Naive thymus-derived CD4-positive, alpha-beta T cell (primary cell): ENCODE measurements at regions not wholly inside any gene's neighbourhood (a gene's known extent, or its start where the extent isn't known, plus 50 kb on each side); places are given as distances from the start of the nearest gene placed in this dataset.

Source experiments
- ATAC-seq: fragments of 150-1000 bp; cut with Tn5 transposase; 2 replicates; pipeline ENCODE4 v1.10.0; 2021; ENCODE audit warnings: mild to moderate bottlenecking, moderate library complexity
- CTCF ChIA-PET: fragments of 350-600 bp; sonication (Branson Sonifier 250); formaldehyde crosslinking; loops from one replicate; lab custom pipeline; 2021; ENCODE audit warnings: antibody characterized with exemption; lab: Charles Lee
- POLR2A ChIA-PET: fragments of 350-600 bp; sonication (Branson Sonifier 250); formaldehyde crosslinking; loops from one replicate; lab custom pipeline; 2021; ENCODE audit warnings: antibody characterized with exemption, inconsistent platforms; lab: Charles Lee
- DNase-seq, 9 donors: peaks; one replicate each; pipeline versions ENCODE4 v3.0.0 to v3.0.0-alpha.2; 2020 to 2022; ENCODE audit warnings: mixed read lengths in 1 of 9
- H3K27ac ChIP-seq: one replicate; pipeline ENCODE4 v1.7.0; 2013; ENCODE audit warnings: mild to moderate bottlenecking, low read depth, low read length, moderate library complexity
- H3K27me3 ChIP-seq, 2 donors: one replicate each; pipeline ENCODE4 v1.7.0; 2013; ENCODE audit warnings: low read length in 2 of 2, mild to moderate bottlenecking in 2 of 2, moderate library complexity in 2 of 2; ENCODE audit not compliant: control insufficient read depth in 2 of 2, insufficient read depth in 2 of 2
- H3K36me3 ChIP-seq, 3 experiments: 1 replicate in 2 of 3; 2 replicates in 1 of 3; pipeline ENCODE4 v1.7.0; 2013; ENCODE audit warnings: low read length in 3 of 3, mild to moderate bottlenecking in 3 of 3, moderate library complexity in 1 of 3; ENCODE audit not compliant: insufficient read depth in 3 of 3, control insufficient read depth in 2 of 3
- H3K4me1 ChIP-seq, 2 donors: one replicate each; pipeline ENCODE4 v1.7.0; 2013; ENCODE audit warnings: low read length in 2 of 2, mild to moderate bottlenecking in 2 of 2, moderate library complexity in 1 of 2; ENCODE audit not compliant: control insufficient read depth in 2 of 2, insufficient read depth in 2 of 2
- H3K4me3 ChIP-seq: 2 replicates; pipeline ENCODE4 v1.7.0; 2013; ENCODE audit warnings: mild to moderate bottlenecking, low read length
- H3K9me3 ChIP-seq, 3 experiments: 1 replicate in 2 of 3; 2 replicates in 1 of 3; pipeline ENCODE4 v1.7.0; 2013; ENCODE audit warnings: low read length in 3 of 3; ENCODE audit not compliant: control insufficient read depth in 2 of 3
- H3K27ac Mint-ChIP-seq, 9 donors: one replicate each; pipeline ENCODE4 v1.8.0; 2020 to 2022; ENCODE audit warnings: mixed read lengths in 9 of 9, mild to moderate bottlenecking in 8 of 9, moderate library complexity in 5 of 9, inconsistent platforms in 2 of 9
- H3K27me3 Mint-ChIP-seq, 5 donors: one replicate each; pipeline ENCODE4 v1.8.0; 2021 to 2022; ENCODE audit warnings: mixed read lengths in 5 of 5, mild to moderate bottlenecking in 1 of 5
- H3K36me3 Mint-ChIP-seq, 5 donors: one replicate each; pipeline ENCODE4 v1.8.0; 2020 to 2022; ENCODE audit warnings: mixed read lengths in 5 of 5, mild to moderate bottlenecking in 3 of 5, inconsistent platforms in 1 of 5
- H3K4me1 Mint-ChIP-seq, 7 donors: one replicate each; pipeline ENCODE4 v1.8.0; 2020 to 2022; ENCODE audit warnings: mixed read lengths in 7 of 7, mild to moderate bottlenecking in 3 of 7, inconsistent platforms in 1 of 7
- H3K4me3 Mint-ChIP-seq, 10 donors: one replicate each; pipeline ENCODE4 v1.8.0; 2020 to 2022; ENCODE audit warnings: mild to moderate bottlenecking in 10 of 10, mixed read lengths in 10 of 10, moderate library complexity in 6 of 10, inconsistent platforms in 2 of 10
- H3K9me3 Mint-ChIP-seq, 11 donors: one replicate each; pipeline ENCODE4 v1.8.0; 2020 to 2022; ENCODE audit warnings: mixed read lengths in 11 of 11, mild to moderate bottlenecking in 4 of 11, inconsistent platforms in 1 of 11, moderate library complexity in 1 of 11
- intact Hi-C, 2 donors: fragments of 100-400 bp; cut with micrococcal nuclease; formaldehyde crosslinking; loops; one replicate each; pipeline ENCODE4 v1.15.1; 2023

DNA sequence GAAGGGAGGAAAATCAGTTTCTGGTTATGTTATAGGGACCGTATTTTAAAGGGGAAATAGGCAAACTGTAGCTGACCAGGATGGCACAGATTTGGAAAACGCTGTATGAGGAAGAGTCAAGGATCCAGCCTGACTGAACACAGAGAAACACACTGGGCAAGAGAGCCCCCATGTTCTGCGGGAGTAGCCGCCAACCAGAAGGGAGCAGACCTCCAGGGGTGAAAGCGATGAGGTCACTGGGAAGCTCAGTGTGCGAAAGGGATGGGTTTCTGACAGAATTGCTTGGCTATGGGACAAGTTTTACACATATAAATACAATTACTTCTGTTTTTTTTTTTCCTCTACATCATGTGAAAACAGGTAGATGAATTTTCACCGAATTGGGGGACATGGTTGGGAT, 291.6 kb upstream of the PODXL start:
- Histone ChIP-seq H3K27ac (no peak overlapping the region), H3K27me3 (no peaks in the 10 kb centered on the region), H3K9me3 (no peaks in the 10 kb centered on the region), H3K4me1 (no peaks in the 10 kb centered on the region), H3K4me3 (no peak overlapping the region), H3K36me3 (no peaks in the 10 kb centered on the region)
- no peak for ATAC-seq
- CTCF ChIA-PET = no interaction called here
- H3K4me1 Mint-ChIP-seq = no peaks in the 10 kb centered on the region
- no peak overlapping the region for H3K27ac Mint-ChIP-seq
- no peak overlapping the region for H3K4me3 Mint-ChIP-seq
- POLR2A ChIA-PET = no interaction called here
- H3K27me3 Mint-ChIP-seq = peaks cover 0 to 41% (median 23%) of the 10 kb centered on the region in 5 donors
- no peak for DNase-seq
- no peaks in the 10 kb centered on the region for H3K36me3 Mint-ChIP-seq
- peaks cover 0 to 6% (median 0%) of the 10 kb centered on the region in 11 donors for H3K9me3 Mint-ChIP-seq
- intact Hi-C loops = no loop called here

DNA sequence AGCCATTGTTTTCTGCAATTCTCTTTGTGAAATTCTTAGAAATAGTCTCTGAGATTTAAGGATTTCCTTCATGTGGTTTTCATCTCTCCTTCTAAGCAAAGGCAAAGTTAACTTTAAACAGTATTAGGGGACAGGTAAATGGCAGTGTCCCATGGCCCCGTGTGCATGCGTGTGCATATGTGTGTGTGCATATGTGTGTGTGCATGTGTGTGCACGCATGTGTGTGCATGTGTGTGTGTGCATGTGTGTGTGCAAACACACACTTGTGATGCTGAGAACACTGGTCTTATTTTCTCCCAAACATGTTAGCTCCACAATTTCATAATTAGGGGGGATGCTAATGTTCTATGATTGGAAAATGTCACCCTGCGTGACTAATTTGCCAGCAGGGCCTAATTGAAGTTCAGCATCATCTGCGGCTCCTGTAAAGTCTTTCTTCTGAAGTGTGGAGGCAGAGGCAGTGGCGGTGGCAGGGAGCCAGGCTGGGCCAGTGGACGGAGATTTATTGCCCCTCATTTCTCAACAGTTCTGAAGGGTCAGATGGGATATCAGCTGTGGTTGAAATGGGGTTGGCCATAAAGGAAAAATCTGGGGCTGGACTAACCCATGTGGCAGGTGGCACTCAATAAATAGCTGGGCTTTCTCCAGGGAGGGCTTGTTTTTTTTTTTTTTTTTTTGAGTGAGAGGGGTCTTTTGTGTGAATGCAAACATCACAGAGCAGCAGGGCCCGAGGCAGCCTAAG, 289.3 kb upstream of the PODXL start:
- DNase-seq (no peak), ATAC-seq (no peak)
- Histone ChIP-seq H3K4me3 (no peak overlapping the region), H3K36me3 (no peaks in the 10 kb centered on the region), H3K27me3 (no peaks in the 10 kb centered on the region), H3K27ac (no peak overlapping the region), H3K4me1 (no peaks in the 10 kb centered on the region), H3K9me3 (no peaks in the 10 kb centered on the region)
- H3K9me3 Mint-ChIP-seq = peaks cover 0 to 6% (median 0%) of the 10 kb centered on the region in 11 donors
- no peak overlapping the region for H3K27ac Mint-ChIP-seq
- H3K27me3 Mint-ChIP-seq = peaks cover 0 to 41% (median 23%) of the 10 kb centered on the region in 5 donors
- intact Hi-C loops = no loop called here
- ChIA-PET CTCF (no interaction called here), POLR2A (no interaction called here)
- no peak overlapping the region for H3K4me3 Mint-ChIP-seq
- no peaks in the 10 kb centered on the region for H3K4me1 Mint-ChIP-seq
- no peaks in the 10 kb centered on the region for H3K36me3 Mint-ChIP-seq

DNA sequence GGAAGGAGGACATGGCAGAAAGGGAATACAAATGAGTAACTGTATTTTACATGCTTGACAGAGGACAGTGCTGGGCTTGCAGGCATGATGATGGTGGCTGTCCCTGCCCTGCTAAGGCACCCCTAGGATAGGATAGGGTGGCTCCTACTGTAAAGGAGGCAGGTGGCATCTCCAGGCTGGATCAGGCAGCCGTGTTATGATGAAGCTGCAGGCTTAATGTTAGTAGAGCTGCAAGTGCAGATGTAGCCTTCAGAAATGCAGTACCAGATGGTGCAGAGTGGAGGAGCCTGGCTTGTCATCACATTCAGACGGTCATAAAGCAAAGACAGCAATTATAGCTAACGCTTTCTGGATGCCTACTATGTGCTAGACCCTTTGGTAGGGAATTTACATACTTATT, 287.9 kb upstream of the PODXL start:
- CTCF ChIA-PET = interaction anchor here (0.9 kb wide), 1 partner anchor 10 kb away, joined by 3 read pairs; no protein-coding TSS in a partner anchor
- Mint-ChIP-seq H3K9me3 (peaks cover 0 to 6% (median 0%) of the 10 kb centered on the region in 11 donors), H3K4me1 (no peaks in the 10 kb centered on the region), H3K4me3 (no peak overlapping the region), H3K36me3 (no peaks in the 10 kb centered on the region), H3K27me3 (peaks cover 0 to 41% (median 23%) of the 10 kb centered on the region in 5 donors), H3K27ac (no peak overlapping the region)
- ATAC-seq (no peak), DNase-seq (no peak)
- no peaks in the 10 kb centered on the region for H3K27me3 ChIP-seq
- intact Hi-C loops = no loop called here
- no peak overlapping the region for H3K27ac ChIP-seq
- no peaks in the 10 kb centered on the region for H3K4me1 ChIP-seq
- no peaks in the 10 kb centered on the region for H3K36me3 ChIP-seq
- H3K4me3 ChIP-seq = no peak overlapping the region
- POLR2A ChIA-PET = no interaction called here
- no peaks in the 10 kb centered on the region for H3K9me3 ChIP-seq

DNA sequence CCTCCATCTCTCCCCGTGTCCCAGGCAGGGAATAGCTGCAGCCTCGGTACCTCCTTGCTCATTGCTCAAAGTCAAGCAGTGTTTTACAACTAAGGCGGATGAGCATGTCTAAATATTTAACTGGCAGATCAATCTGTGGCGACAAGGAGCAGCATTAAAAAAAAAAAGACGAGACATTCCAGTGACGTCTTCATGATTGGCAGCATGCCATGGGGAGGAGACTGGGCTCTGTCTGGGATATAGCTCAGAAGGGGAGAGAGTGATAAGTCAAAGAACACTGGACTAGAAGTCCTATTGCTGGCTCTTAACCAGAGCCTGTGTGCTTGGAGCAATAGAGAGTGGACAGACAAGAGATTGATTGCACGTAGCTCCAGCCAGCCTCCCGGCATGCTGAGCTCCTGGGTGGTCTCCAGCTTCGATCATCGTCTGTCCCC, 287.5 kb upstream of the PODXL start:
- Histone ChIP-seq H3K36me3 (no peaks in the 10 kb centered on the region), H3K4me1 (no peaks in the 10 kb centered on the region), H3K4me3 (no peak overlapping the region), H3K27ac (no peak overlapping the region), H3K27me3 (no peaks in the 10 kb centered on the region), H3K9me3 (no peaks in the 10 kb centered on the region)
- peaks cover 0 to 37% (median 19%) of the 10 kb centered on the region in 5 donors for H3K27me3 Mint-ChIP-seq
- no peak overlapping the region for H3K27ac Mint-ChIP-seq
- no peak for DNase-seq
- no peaks in the 10 kb centered on the region for H3K4me1 Mint-ChIP-seq
- peaks cover 0 to 6% (median 0%) of the 10 kb centered on the region in 11 donors for H3K9me3 Mint-ChIP-seq
- no peaks in the 10 kb centered on the region for H3K36me3 Mint-ChIP-seq
- no peak overlapping the region for H3K4me3 Mint-ChIP-seq
- ChIA-PET CTCF (interaction anchor here (0.9 kb wide), 1 partner anchor 10 kb away, joined by 3 read pairs; no protein-coding TSS in a partner anchor), POLR2A (no interaction called here)
- ATAC-seq = no peak
- intact Hi-C loops = no loop called here

DNA sequence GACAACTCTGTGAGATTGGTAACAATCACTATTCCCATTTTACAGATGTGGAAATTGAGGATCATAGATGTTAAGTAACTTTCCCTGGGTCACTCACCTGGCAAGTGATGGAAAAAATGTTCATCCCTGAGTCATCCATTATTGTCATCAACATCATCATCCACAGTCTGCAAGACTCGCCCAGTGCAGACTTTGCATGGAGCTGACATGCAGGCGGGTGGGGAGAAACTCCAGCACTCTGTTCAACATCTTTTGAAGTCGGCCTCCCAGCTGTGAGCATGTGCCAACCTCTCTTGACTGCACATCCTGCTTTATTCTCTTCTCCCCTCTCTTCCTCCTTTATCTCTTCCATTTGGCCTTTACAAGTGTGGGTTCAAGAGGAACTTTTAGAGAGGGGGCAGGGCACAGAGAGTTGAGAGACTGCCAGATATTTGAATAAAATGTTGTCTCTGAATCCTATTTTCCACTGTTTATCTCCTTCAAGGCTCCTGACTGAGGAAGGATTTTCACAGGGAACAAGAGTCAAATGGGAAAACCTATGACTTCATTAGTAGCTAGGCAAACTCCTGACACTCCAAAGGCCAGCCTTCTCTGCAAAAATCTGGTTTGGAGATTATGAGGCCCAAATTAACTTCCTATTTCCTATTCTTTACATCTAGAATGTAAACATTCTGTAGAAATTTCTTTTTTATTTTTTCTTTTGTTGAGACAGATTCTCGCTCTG, 283.7 kb upstream of the PODXL start:
- CTCF ChIA-PET = no interaction called here
- H3K4me1 Mint-ChIP-seq = no peaks in the 10 kb centered on the region
- peaks cover 4 to 20% (median 6%) of the 10 kb centered on the region in 5 donors for H3K27me3 Mint-ChIP-seq
- Histone ChIP-seq H3K4me1 (no peaks in the 10 kb centered on the region), H3K36me3 (no peaks in the 10 kb centered on the region), H3K9me3 (no peaks in the 10 kb centered on the region), H3K27me3 (no peaks in the 10 kb centered on the region), H3K27ac (no peak overlapping the region), H3K4me3 (no peak overlapping the region)
- no peak overlapping the region for H3K27ac Mint-ChIP-seq
- no peaks in the 10 kb centered on the region for H3K36me3 Mint-ChIP-seq
- H3K9me3 Mint-ChIP-seq = peaks cover 0 to 3% (median 0%) of the 10 kb centered on the region in 11 donors
- no peak for DNase-seq
- H3K4me3 Mint-ChIP-seq = no peak overlapping the region
- ATAC-seq = no peak
- intact Hi-C loops = no loop called here
- POLR2A ChIA-PET = no interaction called here

DNA sequence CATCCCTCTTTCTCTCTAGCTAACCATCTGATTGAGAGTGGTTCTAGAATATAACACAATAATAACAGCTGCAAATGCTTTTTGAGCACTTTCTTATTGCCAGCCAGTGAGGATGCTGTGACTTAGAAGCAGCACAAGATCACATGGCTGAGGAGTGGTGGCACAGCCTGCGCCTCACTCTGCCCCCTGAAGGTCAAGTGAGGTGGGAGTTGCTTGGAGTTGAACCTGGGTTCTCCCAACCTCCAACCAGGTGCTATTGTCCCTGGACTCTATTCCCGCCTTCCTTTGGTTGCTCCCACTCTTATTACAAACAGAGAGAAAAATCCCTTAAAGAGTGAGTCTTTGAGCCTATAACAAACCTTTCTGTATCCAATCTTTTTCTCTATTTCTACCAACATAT, 280.3 kb upstream of the PODXL start:
- Histone ChIP-seq H3K36me3 (no peaks in the 10 kb centered on the region), H3K4me3 (no peak overlapping the region), H3K27me3 (no peaks in the 10 kb centered on the region), H3K9me3 (no peaks in the 10 kb centered on the region), H3K4me1 (no peaks in the 10 kb centered on the region), H3K27ac (no peak overlapping the region)
- peaks cover 0 to 2% (median 0%) of the 10 kb centered on the region in 7 donors for H3K4me1 Mint-ChIP-seq
- no peak for ATAC-seq
- peaks cover 0 to 2% (median 0%) of the 10 kb centered on the region in 11 donors for H3K9me3 Mint-ChIP-seq
- DNase-seq = no peak
- POLR2A ChIA-PET = no interaction called here
- intact Hi-C loops = no loop called here
- no peak overlapping the region for H3K4me3 Mint-ChIP-seq
- CTCF ChIA-PET = no interaction called here
- no peak overlapping the region for H3K27ac Mint-ChIP-seq
- no peaks in the 10 kb centered on the region for H3K36me3 Mint-ChIP-seq
- H3K27me3 Mint-ChIP-seq = peaks cover 4 to 40% (median 12%) of the 10 kb centered on the region in 5 donors
